GM19372 (cell line): ENCODE measurements at regions not wholly inside any gene's neighbourhood (a gene's known extent, or its start where the extent isn't known, plus 50 kb on each side); places are given as distances from the start of the nearest gene placed in this dataset.
"Not testable (repeated sequence)": the region's sequence is repeated elsewhere in the genome, so short reads cannot be mapped to it uniquely, and the experiment has no call there.

Experiments used
- ATAC-seq: cut with Tn5 transposase; IDR thresholded peaks from one replicate; pipeline ENCODE4 v1.9.1; 2021; ENCODE audit warnings: mild to moderate bottlenecking, low read depth, moderate library complexity; ENCODE audit not compliant: unreplicated experiment

- ATAC-seq = no peak
Observed at GRCh38 chr12:79993106-79993862, 58.4 kb upstream of the PPP1R12A start.

- ATAC-seq = no peak
Observed at GRCh38 chr12:79991586-79991985, 56.7 kb upstream of the PPP1R12A start.

GRCh38 chr12:79990509-79991338 lies 55.8 kb upstream of the PPP1R12A start:
- not testable (repeated sequence) for ATAC-seq

GRCh38 chr12:79988368-79988767 lies 53.5 kb upstream of the PPP1R12A start:
- ATAC-seq = no peak

- ATAC-seq = no peak
Observed at GRCh38 chr12:79987731-79988130, 52.8 kb upstream of the PPP1R12A start.
